ENCODE measurements at regions not wholly inside any gene's neighbourhood (a gene's known extent, or its start where the extent isn't known, plus 50 kb on each side); places are given as distances from the start of the nearest gene placed in this dataset.

- Histone ChIP-seq H3K9me3 (no peaks in the 10 kb centered on the region), H3K27me3 (no peaks in the 10 kb centered on the region), H3K36me3 (no peaks in the 10 kb centered on the region), H3K27ac (no peak overlapping the region), H3K4me1 (no peaks in the 10 kb centered on the region), H3K4me3 (no peak overlapping the region)
- 47 to 67% methylated on average over 2 of the region's 2 CpGs for WGBS, 2 donors (ENCODE audit: low coverage in 1 of 2)
- TF ChIP-seq CTCF (IDR thresholded peaks at IDR 0.05) (no peak), POLR2A (IDR thresholded peaks at IDR 0.05) (no peak), EP300 (IDR thresholded peaks at IDR 0.05) (no peak), POLR2AphosphoS5 (IDR thresholded peaks at IDR 0.05) (no peak)
- no peak for ATAC-seq
Measured at GRCh38 chr4:111269439-111269838, 646.6 kb upstream of the PITX2 start.

- 64 to 86% methylated on average over 3 of the region's 3 CpGs for WGBS, 2 donors (ENCODE audit: low coverage in 1 of 2)
- no peak overlapping the region for H3K27ac ChIP-seq
- TF ChIP-seq CTCF (IDR thresholded peaks at IDR 0.05) (no peak), POLR2AphosphoS5 (IDR thresholded peaks at IDR 0.05) (no peak), EP300 (IDR thresholded peaks at IDR 0.05) (no peak), POLR2A (IDR thresholded peaks at IDR 0.05) (no peak)
Measured at GRCh38 chr4:111274060-111274459, 651.2 kb upstream of the PITX2 start.

GRCh38 chr4:111274486-111274885, 651.6 kb upstream of the PITX2 start:
- Histone ChIP-seq H3K36me3 (no peaks in the 10 kb centered on the region), H3K4me3 (no peak overlapping the region), H3K27ac (no peak overlapping the region), H3K27me3 (no peaks in the 10 kb centered on the region), H3K9me3 (no peaks in the 10 kb centered on the region), H3K4me1 (no peaks in the 10 kb centered on the region)
- no peak for ATAC-seq
- TF ChIP-seq POLR2AphosphoS5 (IDR thresholded peaks at IDR 0.05) (no peak), EP300 (IDR thresholded peaks at IDR 0.05) (no peak), POLR2A (IDR thresholded peaks at IDR 0.05) (no peak), CTCF (IDR thresholded peaks at IDR 0.05) (no peak)
- WGBS, 2 donors (ENCODE audit: low coverage in 1 of 2) = 69 to 78% methylated on average over 6 of the region's 6 CpGs

More at GRCh38 chr4:111274060-111274459, 651.2 kb upstream of the PITX2 start:
- no peaks in the 10 kb centered on the region for H3K36me3 ChIP-seq
- H3K4me1 ChIP-seq = no peaks in the 10 kb centered on the region
- no peak overlapping the region for H3K4me3 ChIP-seq
- H3K27me3 ChIP-seq = no peaks in the 10 kb centered on the region
- ATAC-seq = no peak
- no peaks in the 10 kb centered on the region for H3K9me3 ChIP-seq

DNA sequence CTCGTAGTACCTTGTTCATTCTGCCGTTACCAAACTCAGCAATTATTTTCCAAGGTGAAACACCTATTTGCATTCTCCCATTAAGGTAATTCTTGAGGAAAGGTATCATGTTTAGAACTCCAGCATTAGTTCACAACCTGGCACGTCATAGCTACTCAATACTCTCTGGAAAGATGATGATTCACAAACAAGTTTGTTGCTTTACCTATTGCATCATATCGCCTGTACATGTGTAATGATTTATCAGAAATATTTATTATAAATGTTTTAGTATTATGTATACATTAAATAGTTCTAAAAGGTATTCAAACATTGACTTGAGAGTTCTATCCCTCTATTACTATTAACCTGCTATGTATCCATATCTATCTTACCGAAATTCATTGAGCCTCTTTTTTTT, 658.3 kb upstream of the PITX2 start:
- no peak overlapping the region for H3K27ac ChIP-seq
- no peaks in the 10 kb centered on the region for H3K9me3 ChIP-seq
- TF ChIP-seq POLR2A (IDR thresholded peaks at IDR 0.05) = no peak
- no peak for TF ChIP-seq EP300 (IDR thresholded peaks at IDR 0.05)
- no peak for TF ChIP-seq CTCF (IDR thresholded peaks at IDR 0.05)
- no peak for TF ChIP-seq POLR2AphosphoS5 (IDR thresholded peaks at IDR 0.05)
- H3K4me3 ChIP-seq = no peak overlapping the region
- no peaks in the 10 kb centered on the region for H3K27me3 ChIP-seq
- H3K36me3 ChIP-seq = no peaks in the 10 kb centered on the region
- WGBS, 2 donors (ENCODE audit: low coverage in 1 of 2) = 90 to 93% methylated on average over 5 of the region's 5 CpGs
- H3K4me1 ChIP-seq = no peaks in the 10 kb centered on the region
- no peak for ATAC-seq

- 67 to 100% methylated on average over 1 of the region's 1 CpG for WGBS, 2 donors (ENCODE audit: low coverage in 1 of 2)
- Histone ChIP-seq H3K36me3 (no peaks in the 10 kb centered on the region), H3K27ac (no peak overlapping the region)
Measured at GRCh38 chr4:111282035-111282434, 659.2 kb upstream of the PITX2 start.

More at GRCh38 chr4:111282035-111282434, 659.2 kb upstream of the PITX2 start:
- ATAC-seq = no peak
- TF ChIP-seq POLR2AphosphoS5 (IDR thresholded peaks at IDR 0.05) = no peak
- no peak for TF ChIP-seq POLR2A (IDR thresholded peaks at IDR 0.05)
- TF ChIP-seq CTCF (IDR thresholded peaks at IDR 0.05) = no peak
- TF ChIP-seq EP300 (IDR thresholded peaks at IDR 0.05) = no peak
- Histone ChIP-seq H3K4me1 (no peaks in the 10 kb centered on the region), H3K27me3 (no peaks in the 10 kb centered on the region), H3K9me3 (no peaks in the 10 kb centered on the region), H3K4me3 (no peak overlapping the region)
